Peyer's patch (tissue), 4 donors: ENCODE measurements at regions not wholly inside any gene's neighbourhood (a gene's known extent, or its start where the extent isn't known, plus 50 kb on each side); places are given as distances from the start of the nearest gene placed in this dataset.

Source experiments
- CTCF ChIP-seq, 6 experiments: fragments of 450-650 bp in 4 of 6; fragments of 200-600 bp in 2 of 6; sonication (generic) in 1 of 6; IDR thresholded peaks; one replicate each; pipeline ENCODE4 v1.5.1; 2017 to 2019; ENCODE audit warnings: antibody characterized with exemption in 6 of 6, mild to moderate bottlenecking in 3 of 6, moderate library complexity in 1 of 6
- POLR2A ChIP-seq, 2 donors: fragments of 450-650 bp; IDR thresholded peaks; one replicate each; pipeline ENCODE4 v1.5.1; 2017; ENCODE audit warnings: antibody characterized with exemption in 2 of 2, mild to moderate bottlenecking in 2 of 2, moderate library complexity in 2 of 2

GRCh38 chr12:58766513-58766870 lies 153.8 kb downstream of the LRIG3 start:
- no peak for TF ChIP-seq CTCF (IDR thresholded peaks at IDR 0.05)
- TF ChIP-seq POLR2A (IDR thresholded peaks at IDR 0.05), result no peak
